ENCODE measurements at regions not wholly inside any gene's neighbourhood (a gene's known extent, or its start where the extent isn't known, plus 50 kb on each side); places are given as distances from the start of the nearest gene placed in this dataset.
A peak's percentile ranks its signal among the peaks of the same experiment; 100 is the strongest.

GRCh38 chr11:33970984-33971466, 79.1 kb upstream of the LMO2 start (continued):
- no peak for TF ChIP-seq THAP7 (CRISPR knock-in tag; IDR thresholded peaks at IDR 0.05)
- no peak for TF ChIP-seq SREBF1 (IDR thresholded peaks at IDR 0.05; ENCODE audit: borderline replicate concordance, low read depth, low read length)
- no peak for TF ChIP-seq ZNF444 (CRISPR knock-in tag; IDR thresholded peaks at IDR 0.05)
- TF ChIP-seq HES1 (IDR thresholded peaks at IDR 0.05; ENCODE audit: low read depth) = no peak
- TF ChIP-seq CEBPG (CRISPR knock-in tag; IDR thresholded peaks at IDR 0.05) = no peak
- no peak for TF ChIP-seq CEBPG (tag; conservative IDR thresholded peaks at IDR 0.05 in 1 of 2, IDR thresholded peaks at IDR 0.05 in 1 of 2)
- no peak for TF ChIP-seq KDM4B (IDR thresholded peaks at IDR 0.05; ENCODE audit: borderline replicate concordance in 2 of 2, low read depth in 1 of 2)
- no peak for TF ChIP-seq ZBED1 (IDR thresholded peaks at IDR 0.05)
- no peak for TF ChIP-seq SMARCA5 (IDR thresholded peaks at IDR 0.05)
- no peak for TF ChIP-seq SNRNP70 (optimal IDR thresholded peaks at IDR 0.05; ENCODE audit: low read depth, low read length)
- no peak for TF ChIP-seq MYNN (IDR thresholded peaks at IDR 0.05)
- TF ChIP-seq MYNN (CRISPR knock-in tag; IDR thresholded peaks at IDR 0.05) = no peak
- TF ChIP-seq LARP7 (IDR thresholded peaks at IDR 0.05) = 0 out of 2 replicates have a peak, but pooled peaks have one; percentile 45
- no peak for TF ChIP-seq THAP12 (CRISPR knock-in tag; IDR thresholded peaks at IDR 0.05)
- no peak for TF ChIP-seq XRCC4 (IDR thresholded peaks at IDR 0.05; ENCODE audit: extremely low read depth, insufficient read depth, insufficient read length)
- TF ChIP-seq PCBP2 (IDR thresholded peaks at IDR 0.05; ENCODE audit: low read depth, low read length, poor library complexity, severe bottlenecking) = no peak
- no peak for TF ChIP-seq PRMT5 (CRISPR knock-in tag; IDR thresholded peaks at IDR 0.05)
- TF ChIP-seq TAF15 (IDR thresholded peaks at IDR 0.05; ENCODE audit: low read depth, low read length) = no peak
- TF ChIP-seq MCM2 (IDR thresholded peaks at IDR 0.05; ENCODE audit: low read depth) = no peak
- TF ChIP-seq ZNF518B (CRISPR knock-in tag; IDR thresholded peaks at IDR 0.05) = no peak

Data from K562 (cell line).